ENCODE measurements at regions not wholly inside any gene's neighbourhood (a gene's known extent, or its start where the extent isn't known, plus 50 kb on each side); places are given as distances from the start of the nearest gene placed in this dataset.

DNA sequence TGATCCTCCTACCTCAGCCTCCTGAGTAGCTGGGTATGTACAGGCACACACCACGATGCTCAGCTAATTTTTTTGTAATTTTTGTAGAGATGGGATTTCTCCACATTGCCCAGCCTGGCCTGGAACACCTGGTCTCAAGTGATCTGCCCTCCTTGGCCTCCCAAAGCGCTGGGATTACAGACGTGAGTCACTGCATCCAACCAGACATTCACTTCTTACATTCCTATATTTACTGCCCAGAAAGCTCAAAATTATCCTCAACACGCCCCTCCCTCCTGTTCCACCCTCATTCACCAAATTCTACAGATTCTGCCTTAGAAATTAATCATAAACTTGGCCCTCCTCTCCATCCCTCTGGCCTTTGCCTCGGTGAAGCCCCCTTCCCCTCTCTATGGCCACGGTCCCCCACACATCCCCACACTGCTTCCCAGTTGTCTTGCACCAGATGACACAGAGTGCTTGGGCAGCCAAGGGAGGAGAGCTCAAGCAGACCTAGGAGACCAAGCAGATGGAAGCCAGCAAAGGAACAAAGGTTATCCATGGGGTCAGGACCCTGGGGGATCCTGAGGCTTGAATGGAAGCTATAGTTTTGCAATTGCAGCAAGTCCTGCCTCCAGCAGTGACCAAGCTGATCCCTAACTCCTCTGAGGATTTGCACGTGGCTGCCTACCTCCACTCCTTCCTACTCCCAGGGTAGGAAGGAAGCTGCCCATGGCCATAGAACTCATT, 213.2 kb upstream of the FOXN3 start:
- TF ChIP-seq, protein P1, sequence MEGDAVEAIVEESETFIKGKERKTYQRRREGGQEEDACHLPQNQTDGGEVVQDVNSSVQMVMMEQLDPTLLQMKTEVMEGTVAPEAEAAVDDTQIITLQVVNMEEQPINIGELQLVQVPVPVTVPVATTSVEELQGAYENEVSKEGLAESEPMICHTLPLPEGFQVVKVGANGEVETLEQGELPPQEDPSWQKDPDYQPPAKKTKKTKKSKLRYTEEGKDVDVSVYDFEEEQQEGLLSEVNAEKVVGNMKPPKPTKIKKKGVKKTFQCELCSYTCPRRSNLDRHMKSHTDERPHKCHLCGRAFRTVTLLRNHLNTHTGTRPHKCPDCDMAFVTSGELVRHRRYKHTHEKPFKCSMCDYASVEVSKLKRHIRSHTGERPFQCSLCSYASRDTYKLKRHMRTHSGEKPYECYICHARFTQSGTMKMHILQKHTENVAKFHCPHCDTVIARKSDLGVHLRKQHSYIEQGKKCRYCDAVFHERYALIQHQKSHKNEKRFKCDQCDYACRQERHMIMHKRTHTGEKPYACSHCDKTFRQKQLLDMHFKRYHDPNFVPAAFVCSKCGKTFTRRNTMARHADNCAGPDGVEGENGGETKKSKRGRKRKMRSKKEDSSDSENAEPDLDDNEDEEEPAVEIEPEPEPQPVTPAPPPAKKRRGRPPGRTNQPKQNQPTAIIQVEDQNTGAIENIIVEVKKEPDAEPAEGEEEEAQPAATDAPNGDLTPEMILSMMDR (IDR thresholded peaks at IDR 0.05), result no peak
- TF ChIP-seq EZH2 (IDR thresholded peaks at IDR 0.05; ENCODE audit: borderline replicate concordance, insufficient read depth, low read depth, low read length, poor library complexity, severe bottlenecking), result no peak

Measured in B cell (primary cell).